Activated B cell treated with CpG ODN at 0.5 μM for 24 hours (primary cell): ENCODE measurements at regions not wholly inside any gene's neighbourhood (a gene's known extent, or its start where the extent isn't known, plus 50 kb on each side); places are given as distances from the start of the nearest gene placed in this dataset.

ENCODE experiments used
- ATAC-seq: fragments of 200-7000 bp; cut with Tn5 transposase; one replicate; pipeline ENCODE4 v1.10.0; 2021; ENCODE audit warnings: low read depth, mild to moderate bottlenecking, moderate library complexity
- CTCF ChIA-PET: fragments of 350-600 bp; sonication (Branson Sonifier 250); formaldehyde crosslinking; loops from one replicate; lab custom pipeline; 2021; ENCODE audit warnings: antibody characterized with exemption; lab: Charles Lee
- POLR2A ChIA-PET: fragments of 350-600 bp; sonication (Branson Sonifier 250); formaldehyde crosslinking; loops from one replicate; lab custom pipeline; 2021; ENCODE audit warnings: antibody characterized with exemption; lab: Charles Lee
- DNase-seq: peaks from one replicate; pipeline ENCODE4 v3.0.0; 2022
- H3K27ac Mint-ChIP-seq: one replicate; pipeline ENCODE4 v1.8.0; 2020; ENCODE audit warnings: mixed read lengths
- H3K27me3 Mint-ChIP-seq: one replicate; pipeline ENCODE4 v1.8.0; 2021; ENCODE audit warnings: mixed read lengths
- H3K36me3 Mint-ChIP-seq: one replicate; pipeline ENCODE4 v1.8.0; 2021; ENCODE audit warnings: low read depth, mixed read lengths
- H3K4me1 Mint-ChIP-seq: one replicate; pipeline ENCODE4 v1.8.0; 2021; ENCODE audit warnings: mixed read lengths
- H3K4me3 Mint-ChIP-seq: one replicate; pipeline ENCODE4 v1.8.0; 2020; ENCODE audit warnings: mild to moderate bottlenecking, mixed read lengths
- H3K9me3 Mint-ChIP-seq: one replicate; pipeline ENCODE4 v1.8.0; 2020; ENCODE audit warnings: mixed read lengths
- CTCF ChIP-seq: fragments of 200-600 bp; IDR thresholded peaks from one replicate; pipeline ENCODE4 v1.8.0; 2022; ENCODE audit warnings: antibody characterized with exemption, mild to moderate bottlenecking
- intact Hi-C: fragments of 100-400 bp; cut with micrococcal nuclease; formaldehyde crosslinking; loops from one replicate; pipeline ENCODE4 v1.15.1; 2024

- TF ChIP-seq CTCF = no peak
- ChIA-PET CTCF (no interaction called here), POLR2A (no interaction called here)
- ATAC-seq = no peak
- no peak for DNase-seq
- Mint-ChIP-seq H3K4me1 (no peaks in the 10 kb centered on the region), H3K4me3 (no peak overlapping the region), H3K27me3 (no peaks in the 10 kb centered on the region), H3K9me3 (peaks cover 16% of the 10 kb centered on the region), H3K27ac (no peak overlapping the region), H3K36me3 (no peaks in the 10 kb centered on the region)
- intact Hi-C loops = no loop called here
Observed at GRCh38 chr15:46389739-46390138, 754.9 kb downstream of the SQOR start.

- H3K9me3 Mint-ChIP-seq = peaks cover 15% of the 10 kb centered on the region
- ATAC-seq (no peak), DNase-seq (no peak)
- H3K36me3 Mint-ChIP-seq = no peaks in the 10 kb centered on the region
- TF ChIP-seq CTCF = no peak
- POLR2A ChIA-PET = no interaction called here
- CTCF ChIA-PET = no interaction called here
- H3K4me3 Mint-ChIP-seq = no peak overlapping the region
- no peak overlapping the region for H3K27ac Mint-ChIP-seq
- H3K4me1 Mint-ChIP-seq = no peaks in the 10 kb centered on the region
- intact Hi-C loops = no loop called here
- no peaks in the 10 kb centered on the region for H3K27me3 Mint-ChIP-seq
Observed at GRCh38 chr15:46394463-46394862, 759.6 kb downstream of the SQOR start.

- intact Hi-C loops = no loop called here
- ATAC-seq = no peak
- DNase-seq = no peak
- H3K27me3 Mint-ChIP-seq = no peaks in the 10 kb centered on the region
- H3K4me1 Mint-ChIP-seq = no peaks in the 10 kb centered on the region
- no peaks in the 10 kb centered on the region for H3K9me3 Mint-ChIP-seq
- CTCF ChIA-PET = no interaction called here
- POLR2A ChIA-PET = no interaction called here
- H3K27ac Mint-ChIP-seq = no peak overlapping the region
- no peak overlapping the region for H3K4me3 Mint-ChIP-seq
- TF ChIP-seq CTCF = no peak
- H3K36me3 Mint-ChIP-seq = no peaks in the 10 kb centered on the region
Observed at GRCh38 chr15:46408312-46408711, 773.5 kb downstream of the SQOR start.

GRCh38 chr15:46409841-46410301, 775.0 kb downstream of the SQOR start:
- intact Hi-C loops = no loop called here
- ATAC-seq (no peak), DNase-seq (no peak)
- no peaks in the 10 kb centered on the region for H3K4me1 Mint-ChIP-seq
- H3K9me3 Mint-ChIP-seq = peaks cover 2% of the 10 kb centered on the region
- no peak overlapping the region for H3K27ac Mint-ChIP-seq
- H3K36me3 Mint-ChIP-seq = no peaks in the 10 kb centered on the region
- POLR2A ChIA-PET = no interaction called here
- CTCF ChIA-PET = no interaction called here
- no peak for TF ChIP-seq CTCF
- no peaks in the 10 kb centered on the region for H3K27me3 Mint-ChIP-seq
- no peak overlapping the region for H3K4me3 Mint-ChIP-seq

- CTCF ChIA-PET = no interaction called here
- no peaks in the 10 kb centered on the region for H3K4me1 Mint-ChIP-seq
- POLR2A ChIA-PET = no interaction called here
- H3K9me3 Mint-ChIP-seq = peaks cover 2% of the 10 kb centered on the region
- ATAC-seq (no peak), DNase-seq (no peak)
- no peak overlapping the region for H3K4me3 Mint-ChIP-seq
- no peak overlapping the region for H3K27ac Mint-ChIP-seq
- H3K36me3 Mint-ChIP-seq = no peaks in the 10 kb centered on the region
- H3K27me3 Mint-ChIP-seq = no peaks in the 10 kb centered on the region
- intact Hi-C loops = no loop called here
- TF ChIP-seq CTCF = no peak
Observed at GRCh38 chr15:46410705-46411104, 775.9 kb downstream of the SQOR start.
